Neural cell (in vitro differentiated cells): ENCODE measurements at regions not wholly inside any gene's neighbourhood (a gene's known extent, or its start where the extent isn't known, plus 50 kb on each side); places are given as distances from the start of the nearest gene placed in this dataset.

Experiments
- H2AFZ ChIP-seq: fragments of 200-600, 300-800 bp; sonication (generic), shearing (Covaris generic); 2 replicates; pipeline ENCODE4 v1.6.0; 2014; ENCODE audit warnings: low read depth, mild to moderate bottlenecking, antibody characterized with exemption, low read length, moderate library complexity
- H3F3A ChIP-seq: fragments of 200-600 bp; shearing (Covaris generic); 2 replicates; pipeline ENCODE4 v1.6.1; 2016; ENCODE audit warnings: mild to moderate bottlenecking, moderate library complexity, mixed read lengths, antibody characterized with exemption, low read length; ENCODE audit not compliant: insufficient read depth, poor library complexity, severe bottlenecking
- H3K27ac ChIP-seq: fragments of 200-600, 300-800 bp; sonication (generic), shearing (Covaris generic); 2 replicates; pipeline ENCODE4 v1.5.1; 2014; ENCODE audit warnings: mild to moderate bottlenecking, low read length, moderate library complexity
- H3K27me3 ChIP-seq: fragments of 300-800, 200-600 bp; sonication (generic), shearing (Covaris generic); 2 replicates; pipeline ENCODE4 v1.6.0; 2014; ENCODE audit warnings: mild to moderate bottlenecking, low read depth, low read length, moderate library complexity; ENCODE audit not compliant: insufficient read depth
- H3K36me3 ChIP-seq: fragments of 300-800, 200-600 bp; sonication (generic), shearing (Covaris generic); 2 replicates; pipeline ENCODE4 v1.5.1; 2014; ENCODE audit warnings: mild to moderate bottlenecking, antibody characterized with exemption, low read length, moderate library complexity; ENCODE audit not compliant: insufficient read depth
- H3K4me2 ChIP-seq: fragments of 300-800, 200-600 bp; sonication (generic), shearing (Covaris generic); 2 replicates; pipeline ENCODE4 v1.6.0; 2014; ENCODE audit warnings: mild to moderate bottlenecking, low read length
- H3K4me3 ChIP-seq: fragments of 300-800, 200-600 bp; sonication (generic), shearing (Covaris generic); 2 replicates; pipeline ENCODE4 v1.5.1; 2014; ENCODE audit warnings: mild to moderate bottlenecking, low read length, moderate library complexity
- H3K79me2 ChIP-seq: fragments of 200-600 bp; shearing (Covaris generic); replicated peaks from 2 replicates; pipeline ENCODE4 v1.6.0; 2014; ENCODE audit warnings: mild to moderate bottlenecking, low read length, moderate library complexity; ENCODE audit not compliant: insufficient read depth
- H3K9ac ChIP-seq: fragments of 300-800, 200-600 bp; sonication (generic), shearing (Covaris generic); 2 replicates; pipeline ENCODE4 v1.6.1; 2016; ENCODE audit warnings: mild to moderate bottlenecking, low read length, mixed read lengths
- H3K9me2 ChIP-seq: fragments of 200-600 bp; shearing (Covaris generic); 2 replicates; pipeline ENCODE4 v1.6.1; 2016; ENCODE audit warnings: mild to moderate bottlenecking, low read length, mixed read lengths; ENCODE audit not compliant: insufficient read depth
- H3K9me3 ChIP-seq: fragments of 200-600, 300-800 bp; sonication (generic), shearing (Covaris generic); 2 replicates; pipeline ENCODE4 v1.6.1; 2016; ENCODE audit warnings: mild to moderate bottlenecking, mixed run types, low read length, moderate library complexity, mixed read lengths
- H4K20me1 ChIP-seq: fragments of 200-600 bp; shearing (Covaris generic); 2 replicates; pipeline ENCODE4 v1.6.1; 2016; ENCODE audit warnings: mild to moderate bottlenecking, mixed run types; ENCODE audit not compliant: insufficient read depth
- EP300 ChIP-seq: fragments of 450-650 bp; conservative IDR thresholded peaks from 2 replicates; pipeline ENCODE4 v1.6.1; 2014; ENCODE audit warnings: antibody characterized with exemption, mild to moderate bottlenecking, moderate library complexity; ENCODE audit not compliant: poor library complexity, severe bottlenecking
- EZH2 ChIP-seq: fragments of 200-600, 300-800 bp; shearing (Covaris generic), sonication (generic); IDR thresholded peaks from 2 replicates; pipeline ENCODE4 v1.6.1; 2014; ENCODE audit warnings: antibody characterized with exemption, low read length, borderline replicate concordance, mild to moderate bottlenecking; ENCODE audit not compliant: insufficient read depth, poor library complexity, severe bottlenecking
- MXI1 ChIP-seq: fragments of 450-650 bp; conservative IDR thresholded peaks from 2 replicates; pipeline ENCODE4 v1.6.1; 2014; ENCODE audit warnings: antibody characterized with exemption, mild to moderate bottlenecking; ENCODE audit not compliant: poor library complexity, severe bottlenecking
- POLR2AphosphoS5 ChIP-seq: IDR thresholded peaks from 2 replicates; pipeline ENCODE4 v1.6.1; 2012
- RAD21 ChIP-seq: fragments of 450-650 bp; conservative IDR thresholded peaks from 2 replicates; pipeline ENCODE4 v1.6.1; 2014; ENCODE audit warnings: antibody characterized with exemption, mild to moderate bottlenecking, moderate library complexity
- SMC3 ChIP-seq: fragments of 450-650 bp; conservative IDR thresholded peaks from 2 replicates; pipeline ENCODE4 v1.6.1; 2014; ENCODE audit warnings: antibody characterized with exemption, mild to moderate bottlenecking, moderate library complexity; ENCODE audit not compliant: poor library complexity
- TAF1 ChIP-seq: IDR thresholded peaks from 2 replicates; pipeline ENCODE4 v1.6.1; 2012; ENCODE audit warnings: low read depth
- TF ChIP-seq, protein P1 (sequence below): IDR thresholded peaks from 2 replicates; pipeline ENCODE4 v1.6.1; 2012; ENCODE audit warnings: borderline replicate concordance
- TF ChIP-seq, protein P2 (sequence below): fragments of 450-650 bp; IDR thresholded peaks from 2 replicates; pipeline ENCODE4 v1.5.1; 2014; ENCODE audit warnings: antibody characterized with exemption, mild to moderate bottlenecking, moderate library complexity; ENCODE audit not compliant: poor library complexity, severe bottlenecking

DNA sequence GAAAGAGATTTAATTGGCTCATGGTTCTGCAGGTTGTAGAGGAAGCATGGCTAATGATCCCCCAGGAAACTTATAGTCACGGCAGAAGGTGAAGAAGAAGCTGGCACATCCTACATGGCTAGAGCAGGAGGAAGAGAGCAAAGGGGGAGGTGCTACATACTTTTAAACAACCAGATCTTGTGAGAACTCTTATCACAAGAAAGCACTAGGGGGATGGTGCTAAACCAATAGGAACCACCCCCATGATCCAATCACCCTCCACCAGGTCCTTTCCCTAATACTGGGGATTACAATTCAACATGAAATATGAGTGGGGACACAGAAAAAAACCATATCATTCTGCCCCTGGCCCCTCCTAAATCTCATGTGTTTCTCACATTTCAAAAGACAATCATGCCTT, 147.2 kb upstream of the EPB41L4A start:
- Histone ChIP-seq H3K27ac (no peak overlapping the region), H4K20me1 (no peaks in the 10 kb centered on the region), H3K4me2 (no peak overlapping the region), H3F3A (no peaks in the 10 kb centered on the region), H3K9me3 (peaks cover 3% of the 10 kb centered on the region), H3K27me3 (no peaks in the 10 kb centered on the region), H3K79me2 (no peaks in the 10 kb centered on the region), H3K9me2 (no peaks in the 10 kb centered on the region), H3K9ac (no peak overlapping the region), H2AFZ (no peak overlapping the region), H3K4me3 (no peak overlapping the region), H3K36me3 (no peaks in the 10 kb centered on the region)
- no peak for TF ChIP-seq EZH2
- TF ChIP-seq, protein P1, sequence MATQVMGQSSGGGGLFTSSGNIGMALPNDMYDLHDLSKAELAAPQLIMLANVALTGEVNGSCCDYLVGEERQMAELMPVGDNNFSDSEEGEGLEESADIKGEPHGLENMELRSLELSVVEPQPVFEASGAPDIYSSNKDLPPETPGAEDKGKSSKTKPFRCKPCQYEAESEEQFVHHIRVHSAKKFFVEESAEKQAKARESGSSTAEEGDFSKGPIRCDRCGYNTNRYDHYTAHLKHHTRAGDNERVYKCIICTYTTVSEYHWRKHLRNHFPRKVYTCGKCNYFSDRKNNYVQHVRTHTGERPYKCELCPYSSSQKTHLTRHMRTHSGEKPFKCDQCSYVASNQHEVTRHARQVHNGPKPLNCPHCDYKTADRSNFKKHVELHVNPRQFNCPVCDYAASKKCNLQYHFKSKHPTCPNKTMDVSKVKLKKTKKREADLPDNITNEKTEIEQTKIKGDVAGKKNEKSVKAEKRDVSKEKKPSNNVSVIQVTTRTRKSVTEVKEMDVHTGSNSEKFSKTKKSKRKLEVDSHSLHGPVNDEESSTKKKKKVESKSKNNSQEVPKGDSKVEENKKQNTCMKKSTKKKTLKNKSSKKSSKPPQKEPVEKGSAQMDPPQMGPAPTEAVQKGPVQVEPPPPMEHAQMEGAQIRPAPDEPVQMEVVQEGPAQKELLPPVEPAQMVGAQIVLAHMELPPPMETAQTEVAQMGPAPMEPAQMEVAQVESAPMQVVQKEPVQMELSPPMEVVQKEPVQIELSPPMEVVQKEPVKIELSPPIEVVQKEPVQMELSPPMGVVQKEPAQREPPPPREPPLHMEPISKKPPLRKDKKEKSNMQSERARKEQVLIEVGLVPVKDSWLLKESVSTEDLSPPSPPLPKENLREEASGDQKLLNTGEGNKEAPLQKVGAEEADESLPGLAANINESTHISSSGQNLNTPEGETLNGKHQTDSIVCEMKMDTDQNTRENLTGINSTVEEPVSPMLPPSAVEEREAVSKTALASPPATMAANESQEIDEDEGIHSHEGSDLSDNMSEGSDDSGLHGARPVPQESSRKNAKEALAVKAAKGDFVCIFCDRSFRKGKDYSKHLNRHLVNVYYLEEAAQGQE = no peak
- no peak for TF ChIP-seq TAF1
- TF ChIP-seq MXI1 = no peak
- TF ChIP-seq EP300 = no peak
- TF ChIP-seq RAD21 = no peak

DNA sequence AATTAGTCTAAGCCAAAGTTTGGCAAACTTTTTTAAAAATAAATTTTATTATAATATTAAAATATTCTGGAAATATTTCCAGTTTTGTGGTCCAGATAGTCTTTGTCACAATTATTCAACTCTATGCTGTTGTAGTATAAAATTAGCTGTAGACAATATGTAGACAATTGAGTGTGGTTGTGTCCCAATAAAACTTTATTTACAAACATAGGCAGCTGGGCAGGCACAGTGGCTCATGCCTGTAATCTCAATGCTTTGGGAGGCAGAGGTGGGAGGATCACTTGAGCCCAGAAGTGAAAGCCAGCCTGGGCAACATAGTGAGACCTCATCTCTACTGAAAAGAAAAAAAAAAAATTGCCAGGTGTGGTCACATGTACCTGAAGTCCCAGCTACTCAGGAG, 150.5 kb upstream of the EPB41L4A start:
- no peak overlapping the region for H3K9ac ChIP-seq
- H3K9me3 ChIP-seq = no peaks in the 10 kb centered on the region
- no peaks in the 10 kb centered on the region for H3K36me3 ChIP-seq
- no peaks in the 10 kb centered on the region for H4K20me1 ChIP-seq
- H3F3A ChIP-seq = no peaks in the 10 kb centered on the region
- H2AFZ ChIP-seq = no peak overlapping the region
- no peak for TF ChIP-seq TAF1
- TF ChIP-seq EZH2 = no peak
- no peak for TF ChIP-seq MXI1
- TF ChIP-seq SMC3 = no peak
- TF ChIP-seq, protein P1 = no peak
- no peak for TF ChIP-seq RAD21
- TF ChIP-seq POLR2AphosphoS5 = no peak
- TF ChIP-seq, protein P2, sequence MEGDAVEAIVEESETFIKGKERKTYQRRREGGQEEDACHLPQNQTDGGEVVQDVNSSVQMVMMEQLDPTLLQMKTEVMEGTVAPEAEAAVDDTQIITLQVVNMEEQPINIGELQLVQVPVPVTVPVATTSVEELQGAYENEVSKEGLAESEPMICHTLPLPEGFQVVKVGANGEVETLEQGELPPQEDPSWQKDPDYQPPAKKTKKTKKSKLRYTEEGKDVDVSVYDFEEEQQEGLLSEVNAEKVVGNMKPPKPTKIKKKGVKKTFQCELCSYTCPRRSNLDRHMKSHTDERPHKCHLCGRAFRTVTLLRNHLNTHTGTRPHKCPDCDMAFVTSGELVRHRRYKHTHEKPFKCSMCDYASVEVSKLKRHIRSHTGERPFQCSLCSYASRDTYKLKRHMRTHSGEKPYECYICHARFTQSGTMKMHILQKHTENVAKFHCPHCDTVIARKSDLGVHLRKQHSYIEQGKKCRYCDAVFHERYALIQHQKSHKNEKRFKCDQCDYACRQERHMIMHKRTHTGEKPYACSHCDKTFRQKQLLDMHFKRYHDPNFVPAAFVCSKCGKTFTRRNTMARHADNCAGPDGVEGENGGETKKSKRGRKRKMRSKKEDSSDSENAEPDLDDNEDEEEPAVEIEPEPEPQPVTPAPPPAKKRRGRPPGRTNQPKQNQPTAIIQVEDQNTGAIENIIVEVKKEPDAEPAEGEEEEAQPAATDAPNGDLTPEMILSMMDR = no peak
- TF ChIP-seq EP300 = no peak
- no peaks in the 10 kb centered on the region for H3K79me2 ChIP-seq
- no peaks in the 10 kb centered on the region for H3K9me2 ChIP-seq
- no peak overlapping the region for H3K4me2 ChIP-seq
- no peak overlapping the region for H3K4me3 ChIP-seq
- H3K27me3 ChIP-seq = no peaks in the 10 kb centered on the region
- no peak overlapping the region for H3K27ac ChIP-seq
